ENCODE measurements at regions not wholly inside any gene's neighbourhood (a gene's known extent, or its start where the extent isn't known, plus 50 kb on each side); places are given as distances from the start of the nearest gene placed in this dataset.

- DNase-seq (ENCODE audit: low read depth in 2 of 2), result no peak
These were observed 58.9 kb upstream of the CTNNA2 start for GRCh38 chr2:79453918-79454317.

- no peak for DNase-seq (ENCODE audit: low read depth in 2 of 2)
These were observed 60.2 kb upstream of the CTNNA2 start for GRCh38 chr2:79452651-79453050.

- no peak for DNase-seq (ENCODE audit: low read depth in 2 of 2)
These were observed 65.4 kb upstream of the CTNNA2 start for GRCh38 chr2:79447463-79447862.

GRCh38 chr2:79446313-79446712 lies 66.5 kb upstream of the CTNNA2 start:
- no peak for DNase-seq (ENCODE audit: low read depth in 2 of 2)

GRCh38 chr2:79437433-79438267 lies 75.2 kb upstream of the CTNNA2 start:
- no peak for DNase-seq (ENCODE audit: low read depth in 2 of 2)

GRCh38 chr2:79434362-79434761 lies 78.5 kb upstream of the CTNNA2 start:
- no peak for DNase-seq (ENCODE audit: low read depth in 2 of 2)

- no peak for DNase-seq (ENCODE audit: low read depth in 2 of 2)
These were observed 80.1 kb upstream of the CTNNA2 start for GRCh38 chr2:79432731-79433146.

GRCh38 chr2:79428745-79429144 lies 84.1 kb upstream of the CTNNA2 start:
- no peak for DNase-seq (ENCODE audit: low read depth in 2 of 2)

- DNase-seq (ENCODE audit: low read depth in 2 of 2), result no peak
These were observed 98.2 kb upstream of the CTNNA2 start for GRCh38 chr2:79414690-79415089.

GRCh38 chr2:79394485-79394859 lies 118.4 kb upstream of the CTNNA2 start:
- no peak for DNase-seq (ENCODE audit: low read depth in 2 of 2)

GRCh38 chr2:79393806-79394484 lies 118.9 kb upstream of the CTNNA2 start:
- DNase-seq (ENCODE audit: low read depth in 2 of 2), result no peak

GRCh38 chr2:79393107-79393685 lies 119.7 kb upstream of the CTNNA2 start:
- DNase-seq (ENCODE audit: low read depth in 2 of 2), result no peak

GRCh38 chr2:79389481-79389880 lies 123.4 kb upstream of the CTNNA2 start:
- no peak for DNase-seq (ENCODE audit: low read depth in 2 of 2)

GRCh38 chr2:79388024-79388423 lies 124.8 kb upstream of the CTNNA2 start:
- no peak for DNase-seq (ENCODE audit: low read depth in 2 of 2)

- no peak for DNase-seq (ENCODE audit: low read depth in 2 of 2)
These were observed 125.4 kb upstream of the CTNNA2 start for GRCh38 chr2:79387431-79387830.

- no peak for DNase-seq (ENCODE audit: low read depth in 2 of 2)
These were observed 129.2 kb upstream of the CTNNA2 start for GRCh38 chr2:79383681-79384080.

GRCh38 chr2:79375817-79376216 lies 137.0 kb upstream of the CTNNA2 start:
- DNase-seq (ENCODE audit: low read depth in 2 of 2), result no peak

- no peak for DNase-seq (ENCODE audit: low read depth in 2 of 2)
These were observed 139.3 kb upstream of the CTNNA2 start for GRCh38 chr2:79373358-79374130.

- no peak for DNase-seq (ENCODE audit: low read depth in 2 of 2)
These were observed 141.8 kb upstream of the CTNNA2 start for GRCh38 chr2:79370976-79371538.

- no peak for DNase-seq (ENCODE audit: low read depth in 2 of 2)
These were observed 143.7 kb upstream of the CTNNA2 start for GRCh38 chr2:79369127-79369526.

- no peak for DNase-seq (ENCODE audit: low read depth in 2 of 2)
These were observed 144.7 kb upstream of the CTNNA2 start for GRCh38 chr2:79368116-79368630.
